ENCODE measurements at regions not wholly inside any gene's neighbourhood (a gene's known extent, or its start where the extent isn't known, plus 50 kb on each side); places are given as distances from the start of the nearest gene placed in this dataset.

- H2AFZ ChIP-seq (ENCODE audit: low read depth, low read length), result no peak overlapping the region
- H2BK12ac ChIP-seq (ENCODE audit: low read length in 2 of 2), result no peak overlapping the region
- H2BK5ac ChIP-seq (ENCODE audit: low read depth, low read length, poor library complexity, severe bottlenecking), result no peak overlapping the region
- H2AK5ac ChIP-seq (ENCODE audit: low read length, severe bottlenecking), result no peak overlapping the region
- no peaks in the 10 kb centered on the region for H3K79me1 ChIP-seq (replicated peaks; ENCODE audit: low read length, poor library complexity, severe bottlenecking)
- H3K14ac ChIP-seq (ENCODE audit: low read length in 2 of 2), result no peak overlapping the region
- no peaks in the 10 kb centered on the region for H3K9me3 ChIP-seq (ENCODE audit: control insufficient read depth, low read length)
- peaks cover 0 to 24% of the 10 kb centered on the region in 2 experiments for H3K27me3 ChIP-seq (ENCODE audit: control insufficient read depth in 1 of 2, insufficient read depth in 1 of 2, low read length in 2 of 2)
- H3K23ac ChIP-seq (ENCODE audit: low read length in 2 of 2), result no peak overlapping the region
- H3K18ac ChIP-seq (ENCODE audit: low read depth in 1 of 2, low read length in 2 of 2), result no peak overlapping the region
- no peak overlapping the region for H3K9ac ChIP-seq (ENCODE audit: low read length)
- DNase-seq, result no peak
- no peak overlapping the region for H3K4me2 ChIP-seq (ENCODE audit: low read length, poor library complexity, severe bottlenecking)
- no peak overlapping the region for H2BK120ac ChIP-seq (ENCODE audit: low read depth, low read length)
- H4K91ac ChIP-seq (ENCODE audit: low read length), result no peak overlapping the region
- no peak overlapping the region for H2BK15ac ChIP-seq (ENCODE audit: low read depth, poor library complexity, severe bottlenecking)
- H3K27ac ChIP-seq (ENCODE audit: low read length, poor library complexity, severe bottlenecking), result no peak overlapping the region
- H4K8ac ChIP-seq (ENCODE audit: low read length), result no peak overlapping the region
- no peaks in the 10 kb centered on the region for H3K4me1 ChIP-seq (ENCODE audit: control insufficient read depth, insufficient read depth, low read depth, low read length)
- no peaks in the 10 kb centered on the region for H3K36me3 ChIP-seq (ENCODE audit: control insufficient read depth in 1 of 2, insufficient read depth in 2 of 2, low read depth in 1 of 2, low read length in 2 of 2)
- H3K4ac ChIP-seq (ENCODE audit: low read depth in 1 of 2, low read length in 2 of 2), result no peak overlapping the region
- H3K4me3 ChIP-seq (ENCODE audit: insufficient read depth in 1 of 2, low read depth in 1 of 2, low read length in 2 of 2), result no peak overlapping the region
These were observed 56.0 kb downstream of the EN1 start for GRCh38 chr2:118791483-118791882.

GRCh38 chr2:118786746-118787145 is 60.7 kb downstream of the EN1 start:
- no peak overlapping the region for H3K14ac ChIP-seq (ENCODE audit: low read length in 2 of 2)
- 66% methylated on average over 7 of the region's 7 CpGs for WGBS
- no peak for DNase-seq
- H2BK5ac ChIP-seq (ENCODE audit: low read depth, low read length, poor library complexity, severe bottlenecking), result no peak overlapping the region
- no peak overlapping the region for H3K4ac ChIP-seq (ENCODE audit: low read depth in 1 of 2, low read length in 2 of 2)
- H4K91ac ChIP-seq (ENCODE audit: low read length), result no peak overlapping the region
- no peaks in the 10 kb centered on the region for H3K36me3 ChIP-seq (ENCODE audit: control insufficient read depth in 1 of 2, insufficient read depth in 2 of 2, low read depth in 1 of 2, low read length in 2 of 2)
- no peak overlapping the region for H3K23ac ChIP-seq (ENCODE audit: low read length in 2 of 2)
- no peaks in the 10 kb centered on the region for H3K79me1 ChIP-seq (replicated peaks; ENCODE audit: low read length, poor library complexity, severe bottlenecking)
- H3K4me1 ChIP-seq (ENCODE audit: control insufficient read depth, insufficient read depth, low read depth, low read length), result no peaks in the 10 kb centered on the region
- H3K27me3 ChIP-seq (ENCODE audit: control insufficient read depth in 1 of 2, insufficient read depth in 1 of 2, low read length in 2 of 2), result peaks cover 0 to 25% of the 10 kb centered on the region in 2 experiments
- H2AFZ ChIP-seq (ENCODE audit: low read depth, low read length), result no peak overlapping the region
- H3K27ac ChIP-seq (ENCODE audit: low read length, poor library complexity, severe bottlenecking), result no peak overlapping the region
- H3K9me3 ChIP-seq (ENCODE audit: control insufficient read depth, low read length), result no peaks in the 10 kb centered on the region
- no peak overlapping the region for H3K9ac ChIP-seq (ENCODE audit: low read length)
- H2AK5ac ChIP-seq (ENCODE audit: low read length, severe bottlenecking), result no peak overlapping the region
- no peak overlapping the region for H2BK12ac ChIP-seq (ENCODE audit: low read length in 2 of 2)
- H3K18ac ChIP-seq (ENCODE audit: low read depth in 1 of 2, low read length in 2 of 2), result no peak overlapping the region
- H3K4me2 ChIP-seq (ENCODE audit: low read length, poor library complexity, severe bottlenecking), result no peak overlapping the region
- H3K4me3 ChIP-seq (ENCODE audit: insufficient read depth in 1 of 2, low read depth in 1 of 2, low read length in 2 of 2), result no peak overlapping the region
- H2BK120ac ChIP-seq (ENCODE audit: low read depth, low read length), result no peak overlapping the region
- no peak overlapping the region for H4K8ac ChIP-seq (ENCODE audit: low read length)
- no peak overlapping the region for H2BK15ac ChIP-seq (ENCODE audit: low read depth, poor library complexity, severe bottlenecking)

- WGBS, result 68% methylated on average over 6 of the region's 6 CpGs
- Histone ChIP-seq H3K27ac (ENCODE audit: low read length, poor library complexity, severe bottlenecking) (no peak overlapping the region), H4K91ac (ENCODE audit: low read length) (no peak overlapping the region)
These were observed 62.6 kb downstream of the EN1 start for GRCh38 chr2:118784860-118785259.

GRCh38 chr2:118779362-118779761 is 68.1 kb downstream of the EN1 start:
- no peak overlapping the region for H3K9ac ChIP-seq (ENCODE audit: low read length)
- H2AK5ac ChIP-seq (ENCODE audit: low read length, severe bottlenecking), result no peak overlapping the region
- H2AFZ ChIP-seq (ENCODE audit: low read depth, low read length), result no peak overlapping the region
- no peak overlapping the region for H4K91ac ChIP-seq (ENCODE audit: low read length)
- H3K4me1 ChIP-seq (ENCODE audit: control insufficient read depth, insufficient read depth, low read depth, low read length), result peaks cover 4% of the 10 kb centered on the region
- H2BK120ac ChIP-seq (ENCODE audit: low read depth, low read length), result no peak overlapping the region
- H2BK5ac ChIP-seq (ENCODE audit: low read depth, low read length, poor library complexity, severe bottlenecking), result no peak overlapping the region
- no peak overlapping the region for H2BK15ac ChIP-seq (ENCODE audit: low read depth, poor library complexity, severe bottlenecking)
- no peaks in the 10 kb centered on the region for H3K36me3 ChIP-seq (ENCODE audit: control insufficient read depth in 1 of 2, insufficient read depth in 2 of 2, low read depth in 1 of 2, low read length in 2 of 2)
- H3K4me3 ChIP-seq (ENCODE audit: insufficient read depth in 1 of 2, low read depth in 1 of 2, low read length in 2 of 2), result no peak overlapping the region
- no peak overlapping the region for H3K27ac ChIP-seq (ENCODE audit: low read length, poor library complexity, severe bottlenecking)
- no peak overlapping the region for H3K14ac ChIP-seq (ENCODE audit: low read length in 2 of 2)
- H3K79me1 ChIP-seq (replicated peaks; ENCODE audit: low read length, poor library complexity, severe bottlenecking), result no peaks in the 10 kb centered on the region
- no peak for DNase-seq
- no peak overlapping the region for H3K18ac ChIP-seq (ENCODE audit: low read depth in 1 of 2, low read length in 2 of 2)
- 53% methylated on average over 1 of the region's 1 CpG for WGBS
- H3K4ac ChIP-seq (ENCODE audit: low read depth in 1 of 2, low read length in 2 of 2), result no peak overlapping the region
- no peak overlapping the region for H3K23ac ChIP-seq (ENCODE audit: low read length in 2 of 2)
- no peak overlapping the region for H3K4me2 ChIP-seq (ENCODE audit: low read length, poor library complexity, severe bottlenecking)
- H3K27me3 ChIP-seq (ENCODE audit: control insufficient read depth in 1 of 2, insufficient read depth in 1 of 2, low read length in 2 of 2), result peaks cover 0 to 6% of the 10 kb centered on the region in 2 experiments
- H4K8ac ChIP-seq (ENCODE audit: low read length), result no peak overlapping the region
- H2BK12ac ChIP-seq (ENCODE audit: low read length in 2 of 2), result no peak overlapping the region
- no peaks in the 10 kb centered on the region for H3K9me3 ChIP-seq (ENCODE audit: control insufficient read depth, low read length)

More at GRCh38 chr2:118784860-118785259, 62.6 kb downstream of the EN1 start:
- no peaks in the 10 kb centered on the region for H3K4me1 ChIP-seq (ENCODE audit: control insufficient read depth, insufficient read depth, low read depth, low read length)
- no peaks in the 10 kb centered on the region for H3K79me1 ChIP-seq (replicated peaks; ENCODE audit: low read length, poor library complexity, severe bottlenecking)
- DNase-seq, result no peak
- H3K18ac ChIP-seq (ENCODE audit: low read depth in 1 of 2, low read length in 2 of 2), result no peak overlapping the region
- no peak overlapping the region for H2BK5ac ChIP-seq (ENCODE audit: low read depth, low read length, poor library complexity, severe bottlenecking)
- H3K14ac ChIP-seq (ENCODE audit: low read length in 2 of 2), result no peak overlapping the region
- H3K4me3 ChIP-seq (ENCODE audit: insufficient read depth in 1 of 2, low read depth in 1 of 2, low read length in 2 of 2), result no peak overlapping the region
- H2AK5ac ChIP-seq (ENCODE audit: low read length, severe bottlenecking), result no peak overlapping the region
- no peak overlapping the region for H2BK120ac ChIP-seq (ENCODE audit: low read depth, low read length)
- H2AFZ ChIP-seq (ENCODE audit: low read depth, low read length), result no peak overlapping the region
- no peak overlapping the region for H3K4me2 ChIP-seq (ENCODE audit: low read length, poor library complexity, severe bottlenecking)
- no peak overlapping the region for H3K23ac ChIP-seq (ENCODE audit: low read length in 2 of 2)
- no peak overlapping the region for H2BK12ac ChIP-seq (ENCODE audit: low read length in 2 of 2)
- H3K9me3 ChIP-seq (ENCODE audit: control insufficient read depth, low read length), result no peaks in the 10 kb centered on the region
- H3K4ac ChIP-seq (ENCODE audit: low read depth in 1 of 2, low read length in 2 of 2), result no peak overlapping the region
- H3K36me3 ChIP-seq (ENCODE audit: control insufficient read depth in 1 of 2, insufficient read depth in 2 of 2, low read depth in 1 of 2, low read length in 2 of 2), result no peaks in the 10 kb centered on the region
- peaks cover 0 to 25% of the 10 kb centered on the region in 2 experiments for H3K27me3 ChIP-seq (ENCODE audit: control insufficient read depth in 1 of 2, insufficient read depth in 1 of 2, low read length in 2 of 2)
- H2BK15ac ChIP-seq (ENCODE audit: low read depth, poor library complexity, severe bottlenecking), result no peak overlapping the region
- no peak overlapping the region for H3K9ac ChIP-seq (ENCODE audit: low read length)
- H4K8ac ChIP-seq (ENCODE audit: low read length), result no peak overlapping the region
